SK-N-SH treated with all-trans-retinoic acid at 6 μM for 48 hours (cell line): ENCODE measurements at regions not wholly inside any gene's neighbourhood (a gene's known extent, or its start where the extent isn't known, plus 50 kb on each side); places are given as distances from the start of the nearest gene placed in this dataset.

Experiments used
- ATAC-seq: fragments of 200-7000 bp; cut with Tn5 transposase; 3 replicates; pipeline ENCODE4 v1.9.1; 2020; ENCODE audit warnings: mild to moderate bottlenecking, moderate library complexity
- BACH2 ChIP-seq: fragments of 250-450 bp; sonication (Bioruptor Pico); IDR thresholded peaks from 2 replicates; pipeline ENCODE4 v1.9.0; 2021; ENCODE audit warnings: mild to moderate bottlenecking, borderline replicate concordance
- CREB5 ChIP-seq: fragments of 250-450 bp; sonication (Bioruptor Pico); IDR thresholded peaks from 2 replicates; pipeline ENCODE4 v1.5.1; 2020; ENCODE audit warnings: low read depth, mild to moderate bottlenecking, moderate library complexity
- CSDC2 ChIP-seq: fragments of 250-450 bp; sonication (Bioruptor Pico); IDR thresholded peaks from 2 replicates; pipeline ENCODE4 v1.5.0; 2020; ENCODE audit warnings: mild to moderate bottlenecking, moderate library complexity
- ESRRG ChIP-seq: fragments of 250-450 bp; sonication (Bioruptor Pico); IDR thresholded peaks from 2 replicates; pipeline ENCODE4 v1.6.1; 2021; ENCODE audit warnings: mild to moderate bottlenecking
- GLIS3 ChIP-seq: fragments of 250-450 bp; sonication (Bioruptor Pico); IDR thresholded peaks from 2 replicates; pipeline ENCODE4 v1.5.0; 2020; ENCODE audit warnings: mild to moderate bottlenecking, moderate library complexity
- ISL1 ChIP-seq: fragments of 250-450 bp; sonication (Bioruptor Pico); IDR thresholded peaks from 2 replicates; pipeline ENCODE4 v2.1.2; 2022; ENCODE audit warnings: mild to moderate bottlenecking, moderate library complexity
- POU6F1 ChIP-seq: fragments of 250-450 bp; sonication (Bioruptor Pico); IDR thresholded peaks from 2 replicates; pipeline ENCODE4 v1.8.0; 2021; ENCODE audit warnings: low read depth, mild to moderate bottlenecking, moderate library complexity, borderline replicate concordance
- PPARA ChIP-seq: fragments of 250-450 bp; sonication (Bioruptor Pico); IDR thresholded peaks from 2 replicates; pipeline ENCODE4 v1.5.0; 2020; ENCODE audit warnings: mild to moderate bottlenecking, borderline replicate concordance
- RARB ChIP-seq: fragments of 250-450 bp; sonication (Bioruptor Pico); IDR thresholded peaks from 2 replicates; pipeline ENCODE4 v1.8.0; 2021; ENCODE audit warnings: mild to moderate bottlenecking, moderate library complexity
- SNAI2 ChIP-seq: fragments of 250-450 bp; sonication (Bioruptor Pico); IDR thresholded peaks from 2 replicates; pipeline ENCODE4 v1.5.0; 2020; ENCODE audit warnings: mild to moderate bottlenecking, moderate library complexity
- TCF4 ChIP-seq: fragments of 250-450 bp; sonication (Bioruptor Pico); IDR thresholded peaks from 2 replicates; pipeline ENCODE4 v1.8.0; 2021; ENCODE audit warnings: mild to moderate bottlenecking, moderate library complexity, borderline replicate concordance
- TOX ChIP-seq: fragments of 250-450 bp; sonication (Bioruptor Pico); IDR thresholded peaks from 2 replicates; pipeline ENCODE4 v1.8.0; 2021; ENCODE audit warnings: mild to moderate bottlenecking, moderate library complexity, borderline replicate concordance
- ZFP3 ChIP-seq: fragments of 250-450 bp; sonication (Bioruptor Pico); IDR thresholded peaks from 2 replicates; pipeline ENCODE4 v1.5.0; 2020; ENCODE audit warnings: mild to moderate bottlenecking, moderate library complexity
- ZNF565 ChIP-seq: fragments of 450-650 bp; formaldehyde crosslinking; conservative IDR thresholded peaks from 2 replicates; pipeline ENCODE4 v1.5.0; 2020; ENCODE audit warnings: low read depth, mild to moderate bottlenecking, moderate library complexity
- ZNF70 ChIP-seq: fragments of 450-650 bp; formaldehyde crosslinking; IDR thresholded peaks from 2 replicates; pipeline ENCODE4 v1.5.0; 2020; ENCODE audit warnings: mild to moderate bottlenecking, moderate library complexity
- ZNF8 ChIP-seq: fragments of 450-650 bp; formaldehyde crosslinking; IDR thresholded peaks from 2 replicates; pipeline ENCODE4 v1.5.0; 2020; ENCODE audit warnings: mild to moderate bottlenecking, moderate library complexity
- TF ChIP-seq, protein P1 (sequence below): fragments of 250-450 bp; sonication (Bioruptor Pico); IDR thresholded peaks from 2 replicates; pipeline ENCODE4 v1.5.1; 2021; ENCODE audit warnings: mild to moderate bottlenecking, moderate library complexity
- TF ChIP-seq, protein P2 (sequence below): fragments of 250-450 bp; sonication (Bioruptor Pico); IDR thresholded peaks from 2 replicates; pipeline ENCODE4 v1.8.0; 2020; ENCODE audit warnings: mild to moderate bottlenecking, moderate library complexity, borderline replicate concordance
- TF ChIP-seq, protein P3 (sequence below): fragments of 250-450 bp; sonication (Bioruptor Pico); IDR thresholded peaks from 2 replicates; pipeline ENCODE4 v1.5.0; 2020; ENCODE audit warnings: mild to moderate bottlenecking, moderate library complexity

- no peak for ATAC-seq
These were observed 581.1 kb upstream of the SEMA6D start for GRCh38 chr15:47136236-47136635.

DNA sequence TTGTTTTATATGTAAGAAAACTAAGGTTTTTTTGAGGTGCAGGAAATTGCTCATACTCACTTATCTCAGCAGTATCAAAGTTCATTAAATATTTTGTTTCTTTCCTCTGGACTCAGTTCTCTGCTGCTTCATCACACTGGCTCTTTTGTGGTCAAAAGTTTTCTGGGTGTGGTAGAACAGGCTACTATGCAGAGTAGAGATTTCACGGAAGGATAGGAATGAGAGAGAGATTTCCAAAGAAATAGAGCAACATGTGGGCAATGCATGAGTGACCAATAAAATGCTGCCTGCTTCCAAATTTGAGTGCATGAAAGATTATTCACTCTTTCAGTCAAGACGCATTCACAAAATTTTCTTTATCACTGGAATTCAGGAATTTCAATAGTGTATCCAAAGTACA, 577.3 kb upstream of the SEMA6D start:
- TF ChIP-seq ESRRG (CRISPR knock-in tag) = no peak
- no peak for TF ChIP-seq SNAI2 (CRISPR knock-in tag)
- no peak for TF ChIP-seq ZNF70 (CRISPR knock-in tag)
- no peak for TF ChIP-seq TOX
- TF ChIP-seq, protein P1, sequence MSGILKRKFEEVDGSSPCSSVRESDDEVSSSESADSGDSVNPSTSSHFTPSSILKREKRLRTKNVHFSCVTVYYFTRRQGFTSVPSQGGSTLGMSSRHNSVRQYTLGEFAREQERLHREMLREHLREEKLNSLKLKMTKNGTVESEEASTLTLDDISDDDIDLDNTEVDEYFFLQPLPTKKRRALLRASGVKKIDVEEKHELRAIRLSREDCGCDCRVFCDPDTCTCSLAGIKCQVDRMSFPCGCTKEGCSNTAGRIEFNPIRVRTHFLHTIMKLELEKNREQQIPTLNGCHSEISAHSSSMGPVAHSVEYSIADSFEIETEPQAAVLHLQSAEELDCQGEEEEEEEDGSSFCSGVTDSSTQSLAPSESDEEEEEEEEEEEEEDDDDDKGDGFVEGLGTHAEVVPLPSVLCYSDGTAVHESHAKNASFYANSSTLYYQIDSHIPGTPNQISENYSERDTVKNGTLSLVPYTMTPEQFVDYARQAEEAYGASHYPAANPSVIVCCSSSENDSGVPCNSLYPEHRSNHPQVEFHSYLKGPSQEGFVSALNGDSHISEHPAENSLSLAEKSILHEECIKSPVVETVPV (CRISPR knock-in tag) = no peak
- no peak for TF ChIP-seq ZNF565
- no peak for TF ChIP-seq ISL1
- TF ChIP-seq CREB5 (CRISPR knock-in tag) = no peak
- TF ChIP-seq ZFP3 (CRISPR knock-in tag) = no peak
- no peak for TF ChIP-seq TCF4 (CRISPR knock-in tag)
- TF ChIP-seq GLIS3 (CRISPR knock-in tag) = no peak
- TF ChIP-seq BACH2 (CRISPR knock-in tag) = no peak
- ATAC-seq = no peak

More at GRCh38 chr15:47136236-47136635, 581.1 kb upstream of the SEMA6D start:
- TF ChIP-seq CSDC2 (CRISPR knock-in tag) (no peak), TCF4 (CRISPR knock-in tag) (no peak)
- TF ChIP-seq, protein P2, sequence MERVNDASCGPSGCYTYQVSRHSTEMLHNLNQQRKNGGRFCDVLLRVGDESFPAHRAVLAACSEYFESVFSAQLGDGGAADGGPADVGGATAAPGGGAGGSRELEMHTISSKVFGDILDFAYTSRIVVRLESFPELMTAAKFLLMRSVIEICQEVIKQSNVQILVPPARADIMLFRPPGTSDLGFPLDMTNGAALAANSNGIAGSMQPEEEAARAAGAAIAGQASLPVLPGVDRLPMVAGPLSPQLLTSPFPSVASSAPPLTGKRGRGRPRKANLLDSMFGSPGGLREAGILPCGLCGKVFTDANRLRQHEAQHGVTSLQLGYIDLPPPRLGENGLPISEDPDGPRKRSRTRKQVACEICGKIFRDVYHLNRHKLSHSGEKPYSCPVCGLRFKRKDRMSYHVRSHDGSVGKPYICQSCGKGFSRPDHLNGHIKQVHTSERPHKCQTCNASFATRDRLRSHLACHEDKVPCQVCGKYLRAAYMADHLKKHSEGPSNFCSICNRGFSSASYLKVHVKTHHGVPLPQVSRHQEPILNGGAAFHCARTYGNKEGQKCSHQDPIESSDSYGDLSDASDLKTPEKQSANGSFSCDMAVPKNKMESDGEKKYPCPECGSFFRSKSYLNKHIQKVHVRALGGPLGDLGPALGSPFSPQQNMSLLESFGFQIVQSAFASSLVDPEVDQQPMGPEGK (CRISPR knock-in tag) = no peak

- TF ChIP-seq ESRRG (CRISPR knock-in tag) (no peak), ZNF8 (CRISPR knock-in tag) (no peak), PPARA (CRISPR knock-in tag) (no peak), BACH2 (CRISPR knock-in tag) (no peak)
- TF ChIP-seq, protein P2 (CRISPR knock-in tag) = no peak
- TF ChIP-seq, all 23 proteins: peak for 0
- ATAC-seq = no peak
These were observed 559.5 kb upstream of the SEMA6D start for GRCh38 chr15:47157827-47158226.

DNA sequence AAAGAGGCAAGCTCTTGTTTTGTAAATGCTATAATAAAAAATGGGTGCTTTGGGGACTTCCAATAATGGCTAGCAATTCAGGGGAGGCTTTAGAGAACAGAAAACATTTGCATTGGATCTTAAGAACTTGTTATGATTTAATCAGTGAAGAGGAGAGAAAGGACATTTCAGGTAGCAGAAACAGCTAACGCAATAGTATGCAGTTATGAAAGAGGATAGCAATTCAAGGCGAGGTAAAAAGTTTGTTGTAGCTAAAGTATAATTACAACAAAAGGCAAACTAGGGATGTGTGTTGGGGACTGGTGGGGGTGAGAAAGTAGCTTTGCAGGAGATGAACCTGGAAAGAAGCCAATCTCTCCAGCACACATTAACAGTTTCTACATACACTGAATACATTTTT, 558.7 kb upstream of the SEMA6D start:
- no peak for ATAC-seq
- TF ChIP-seq POU6F1 (no peak), RARB (no peak), ZFP3 (CRISPR knock-in tag) (no peak), GLIS3 (CRISPR knock-in tag) (no peak), TOX (no peak), SNAI2 (CRISPR knock-in tag) (no peak)
- TF ChIP-seq, protein P2 (CRISPR knock-in tag) = no peak
- TF ChIP-seq, protein P1 (CRISPR knock-in tag) = no peak
- TF ChIP-seq, protein P3, sequence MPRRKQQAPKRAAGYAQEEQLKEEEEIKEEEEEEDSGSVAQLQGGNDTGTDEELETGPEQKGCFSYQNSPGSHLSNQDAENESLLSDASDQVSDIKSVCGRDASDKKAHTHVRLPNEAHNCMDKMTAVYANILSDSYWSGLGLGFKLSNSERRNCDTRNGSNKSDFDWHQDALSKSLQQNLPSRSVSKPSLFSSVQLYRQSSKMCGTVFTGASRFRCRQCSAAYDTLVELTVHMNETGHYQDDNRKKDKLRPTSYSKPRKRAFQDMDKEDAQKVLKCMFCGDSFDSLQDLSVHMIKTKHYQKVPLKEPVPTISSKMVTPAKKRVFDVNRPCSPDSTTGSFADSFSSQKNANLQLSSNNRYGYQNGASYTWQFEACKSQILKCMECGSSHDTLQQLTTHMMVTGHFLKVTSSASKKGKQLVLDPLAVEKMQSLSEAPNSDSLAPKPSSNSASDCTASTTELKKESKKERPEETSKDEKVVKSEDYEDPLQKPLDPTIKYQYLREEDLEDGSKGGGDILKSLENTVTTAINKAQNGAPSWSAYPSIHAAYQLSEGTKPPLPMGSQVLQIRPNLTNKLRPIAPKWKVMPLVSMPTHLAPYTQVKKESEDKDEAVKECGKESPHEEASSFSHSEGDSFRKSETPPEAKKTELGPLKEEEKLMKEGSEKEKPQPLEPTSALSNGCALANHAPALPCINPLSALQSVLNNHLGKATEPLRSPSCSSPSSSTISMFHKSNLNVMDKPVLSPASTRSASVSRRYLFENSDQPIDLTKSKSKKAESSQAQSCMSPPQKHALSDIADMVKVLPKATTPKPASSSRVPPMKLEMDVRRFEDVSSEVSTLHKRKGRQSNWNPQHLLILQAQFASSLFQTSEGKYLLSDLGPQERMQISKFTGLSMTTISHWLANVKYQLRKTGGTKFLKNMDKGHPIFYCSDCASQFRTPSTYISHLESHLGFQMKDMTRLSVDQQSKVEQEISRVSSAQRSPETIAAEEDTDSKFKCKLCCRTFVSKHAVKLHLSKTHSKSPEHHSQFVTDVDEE (CRISPR knock-in tag) = no peak
- TF ChIP-seq, all 23 proteins: peak for 0
